C4-2B (cell line): ENCODE measurements at regions not wholly inside any gene's neighbourhood (a gene's known extent, or its start where the extent isn't known, plus 50 kb on each side); places are given as distances from the start of the nearest gene placed in this dataset.

Experiments used
- CTCF ChIP-seq: fragments of 450-650 bp; conservative IDR thresholded peaks from 2 replicates; pipeline ENCODE4 v1.5.1; 2017; ENCODE audit warnings: mild to moderate bottlenecking
- ZFX ChIP-seq: fragments of 450-650 bp; IDR thresholded peaks from 2 replicates; pipeline ENCODE4 v1.6.1; 2017

DNA sequence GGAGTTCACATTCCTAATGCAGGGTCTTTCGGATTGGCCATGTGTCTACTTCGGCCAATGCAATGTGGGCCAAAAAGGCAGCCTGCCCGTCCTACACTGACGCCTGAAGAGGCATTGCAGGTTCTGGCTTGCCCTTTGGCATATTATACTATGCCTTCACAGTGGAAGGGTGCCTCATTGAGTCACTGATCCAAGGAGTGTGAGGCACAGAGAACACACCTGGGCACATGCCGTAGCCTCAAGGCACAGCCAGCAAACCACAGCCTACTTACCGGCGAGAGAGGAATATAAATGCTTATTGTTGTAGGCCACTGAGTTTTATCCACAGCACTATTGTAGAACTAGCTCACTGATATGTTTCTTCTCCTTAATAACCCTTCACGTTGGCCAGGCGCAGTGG, 409.6 kb downstream of the GADD45G start:
- TF ChIP-seq CTCF = no peak
- TF ChIP-seq ZFX = no peak
